Endothelial cell (in vitro differentiated cells): ENCODE measurements at regions not wholly inside any gene's neighbourhood (a gene's known extent, or its start where the extent isn't known, plus 50 kb on each side); places are given as distances from the start of the nearest gene placed in this dataset.

Experiments used
- DNase-seq: peaks from one replicate; pipeline ENCODE4 v3.0.0; 2021; ENCODE audit warnings: low spot score
- H3K27ac Mint-ChIP-seq: one replicate; pipeline ENCODE4 v1.8.0; 2021; ENCODE audit warnings: mixed read lengths, inconsistent platforms; ENCODE audit not compliant: unreplicated experiment
- H3K27me3 Mint-ChIP-seq: one replicate; pipeline ENCODE4 v1.8.0; 2021; ENCODE audit warnings: mild to moderate bottlenecking, moderate library complexity, mixed read lengths, inconsistent platforms; ENCODE audit not compliant: unreplicated experiment
- H3K36me3 Mint-ChIP-seq: one replicate; pipeline ENCODE4 v1.8.0; 2021; ENCODE audit warnings: mild to moderate bottlenecking, low read depth, mixed read lengths, inconsistent platforms; ENCODE audit not compliant: unreplicated experiment
- H3K4me1 Mint-ChIP-seq: one replicate; pipeline ENCODE4 v1.8.0; 2021; ENCODE audit warnings: mild to moderate bottlenecking, mixed read lengths, inconsistent platforms; ENCODE audit not compliant: unreplicated experiment
- H3K4me3 Mint-ChIP-seq: one replicate; pipeline ENCODE4 v1.8.0; 2021; ENCODE audit warnings: mild to moderate bottlenecking, mixed read lengths, inconsistent platforms; ENCODE audit not compliant: unreplicated experiment
- H3K9me3 Mint-ChIP-seq: one replicate; pipeline ENCODE4 v1.8.0; 2021; ENCODE audit warnings: mixed read lengths, inconsistent platforms; ENCODE audit not compliant: unreplicated experiment
- TF ChIP-seq, protein P1 (sequence below): fragments of 200-600 bp; sonication (generic); IDR thresholded peaks from one replicate; pipeline ENCODE4 v1.5.0; 2021; ENCODE audit warnings: antibody characterized with exemption; ENCODE audit not compliant: unreplicated experiment

DNA sequence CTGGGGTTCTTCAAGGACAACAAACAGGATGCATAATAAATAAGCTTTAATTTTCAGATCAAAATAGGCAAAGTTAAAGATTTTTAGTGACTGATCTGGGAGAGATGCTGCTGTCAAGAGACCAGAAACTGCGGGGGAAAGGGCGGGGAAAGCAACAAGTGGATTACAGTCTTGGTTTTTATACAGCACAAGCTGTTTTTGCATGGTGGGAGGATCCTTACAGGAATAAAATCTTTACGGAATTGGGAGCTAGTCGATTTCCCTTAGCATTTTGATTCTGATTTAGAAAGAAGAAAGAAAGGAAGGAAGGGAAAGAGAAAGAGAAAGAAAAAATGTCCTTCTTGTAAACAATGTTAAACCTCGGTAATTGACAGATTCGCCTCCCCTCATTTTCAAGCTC lies 242.3 kb upstream of the SP8 start:
- H3K4me3 Mint-ChIP-seq, result no peak overlapping the region
- no peak overlapping the region for H3K27ac Mint-ChIP-seq
- no peak for DNase-seq
- no peaks in the 10 kb centered on the region for H3K4me1 Mint-ChIP-seq
- H3K27me3 Mint-ChIP-seq, result no peaks in the 10 kb centered on the region
- H3K9me3 Mint-ChIP-seq, result no peaks in the 10 kb centered on the region
- H3K36me3 Mint-ChIP-seq, result no peaks in the 10 kb centered on the region
- TF ChIP-seq, protein P1, sequence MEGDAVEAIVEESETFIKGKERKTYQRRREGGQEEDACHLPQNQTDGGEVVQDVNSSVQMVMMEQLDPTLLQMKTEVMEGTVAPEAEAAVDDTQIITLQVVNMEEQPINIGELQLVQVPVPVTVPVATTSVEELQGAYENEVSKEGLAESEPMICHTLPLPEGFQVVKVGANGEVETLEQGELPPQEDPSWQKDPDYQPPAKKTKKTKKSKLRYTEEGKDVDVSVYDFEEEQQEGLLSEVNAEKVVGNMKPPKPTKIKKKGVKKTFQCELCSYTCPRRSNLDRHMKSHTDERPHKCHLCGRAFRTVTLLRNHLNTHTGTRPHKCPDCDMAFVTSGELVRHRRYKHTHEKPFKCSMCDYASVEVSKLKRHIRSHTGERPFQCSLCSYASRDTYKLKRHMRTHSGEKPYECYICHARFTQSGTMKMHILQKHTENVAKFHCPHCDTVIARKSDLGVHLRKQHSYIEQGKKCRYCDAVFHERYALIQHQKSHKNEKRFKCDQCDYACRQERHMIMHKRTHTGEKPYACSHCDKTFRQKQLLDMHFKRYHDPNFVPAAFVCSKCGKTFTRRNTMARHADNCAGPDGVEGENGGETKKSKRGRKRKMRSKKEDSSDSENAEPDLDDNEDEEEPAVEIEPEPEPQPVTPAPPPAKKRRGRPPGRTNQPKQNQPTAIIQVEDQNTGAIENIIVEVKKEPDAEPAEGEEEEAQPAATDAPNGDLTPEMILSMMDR, result no peak

DNA sequence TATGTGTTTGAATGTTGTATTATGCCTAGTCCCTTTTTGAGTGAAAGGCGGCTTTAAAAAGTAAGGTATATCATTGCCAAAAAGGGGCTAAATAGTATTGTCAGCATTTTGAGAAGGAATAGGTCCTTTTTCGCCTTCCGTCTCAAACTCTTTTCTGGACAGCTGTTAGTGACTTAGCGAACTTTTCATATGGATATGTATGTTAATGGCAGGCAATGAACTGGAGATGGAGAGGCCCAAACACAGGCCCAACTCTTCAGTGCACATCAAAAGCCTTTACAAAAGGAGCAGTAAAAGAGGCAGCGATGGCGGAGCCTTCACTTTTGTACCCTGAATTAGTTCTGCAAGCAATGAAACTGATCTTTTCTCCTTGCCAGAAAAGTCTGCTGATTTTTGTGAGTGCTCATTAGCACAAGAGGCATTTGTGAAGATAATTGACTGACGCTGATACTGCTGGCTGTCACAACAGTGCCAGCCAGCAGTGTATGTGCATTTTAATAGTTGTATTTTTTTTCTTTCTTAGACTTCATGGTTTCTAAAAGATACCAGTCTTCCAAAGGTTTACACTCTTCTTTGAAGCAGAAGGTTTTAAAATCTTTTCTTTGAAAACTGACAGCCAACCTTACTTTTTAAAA lies 243.7 kb upstream of the SP8 start:
- Mint-ChIP-seq H3K4me3 (no peak overlapping the region), H3K27ac (no peak overlapping the region), H3K36me3 (no peaks in the 10 kb centered on the region), H3K27me3 (no peaks in the 10 kb centered on the region), H3K9me3 (no peaks in the 10 kb centered on the region), H3K4me1 (no peaks in the 10 kb centered on the region)
- TF ChIP-seq, protein P1, result no peak
- DNase-seq, result no peak

DNA sequence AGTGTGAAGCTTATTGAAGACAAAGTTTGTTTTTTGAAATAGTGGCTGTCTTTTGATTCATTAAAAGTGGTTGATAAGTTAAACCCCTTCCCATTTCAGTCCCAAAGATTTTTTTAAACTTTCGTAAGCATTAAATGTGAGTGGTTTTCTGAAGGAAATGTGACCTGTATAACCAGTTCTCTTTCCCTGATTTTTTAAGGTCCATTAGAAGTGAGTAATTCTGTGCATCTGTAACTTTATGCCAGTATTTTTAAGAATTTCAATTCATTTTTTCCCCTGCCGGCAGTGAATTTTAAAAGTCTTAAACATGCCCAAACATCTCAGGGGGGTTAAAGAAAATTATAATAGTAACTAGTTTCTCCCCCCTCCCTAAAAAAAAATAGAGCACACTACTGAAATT lies 254.6 kb upstream of the SP8 start:
- Mint-ChIP-seq H3K4me1 (peaks cover 3% of the 10 kb centered on the region), H3K27me3 (no peaks in the 10 kb centered on the region), H3K27ac (no peak overlapping the region), H3K9me3 (no peaks in the 10 kb centered on the region), H3K4me3 (no peak overlapping the region), H3K36me3 (no peaks in the 10 kb centered on the region)
- TF ChIP-seq, protein P1, result no peak
- DNase-seq, result no peak

DNA sequence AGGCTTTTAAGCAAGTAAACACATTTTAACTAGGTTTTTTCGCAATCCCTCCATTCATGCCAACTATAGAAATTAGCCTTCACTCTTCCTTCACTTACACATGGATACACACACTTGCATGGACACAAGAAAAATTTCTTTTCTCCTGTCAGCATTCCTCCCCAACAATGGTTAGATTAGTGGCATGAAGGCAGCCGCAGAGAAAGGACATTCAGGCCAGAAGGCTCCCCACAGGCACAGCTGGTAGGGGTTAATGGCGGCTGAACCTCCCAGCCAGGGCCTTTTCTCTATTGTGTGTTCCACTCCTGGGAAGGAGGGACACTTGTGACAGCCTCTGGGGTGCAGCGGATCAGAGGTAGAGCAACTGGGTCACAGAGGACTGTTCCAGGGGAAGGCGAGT lies 255.0 kb upstream of the SP8 start:
- TF ChIP-seq, protein P1, result no peak
- DNase-seq, result no peak
- Mint-ChIP-seq H3K36me3 (no peaks in the 10 kb centered on the region), H3K9me3 (no peaks in the 10 kb centered on the region), H3K27me3 (no peaks in the 10 kb centered on the region), H3K27ac (no peak overlapping the region), H3K4me1 (peaks cover 3% of the 10 kb centered on the region), H3K4me3 (no peak overlapping the region)

- no peak overlapping the region for H3K4me3 Mint-ChIP-seq
- H3K27ac Mint-ChIP-seq, result no peak overlapping the region
- no peaks in the 10 kb centered on the region for H3K27me3 Mint-ChIP-seq
- no peaks in the 10 kb centered on the region for H3K36me3 Mint-ChIP-seq
- H3K4me1 Mint-ChIP-seq, result peaks cover 3% of the 10 kb centered on the region
- DNase-seq, result no peak
- no peaks in the 10 kb centered on the region for H3K9me3 Mint-ChIP-seq
- TF ChIP-seq, protein P1, result no peak
These were observed 257.7 kb upstream of the SP8 start for GRCh38 chr7:21044384-21044783.
